ENCODE measurements at regions not wholly inside any gene's neighbourhood (a gene's known extent, or its start where the extent isn't known, plus 50 kb on each side); places are given as distances from the start of the nearest gene placed in this dataset.

GRCh38 chr15:78696436-78696835 is 55.4 kb upstream of the CHRNB4 start:
- no peak for TF ChIP-seq PREB (CRISPR knock-in tag; IDR thresholded peaks at IDR 0.05; ENCODE audit: borderline replicate concordance)
- no peak for TF ChIP-seq CTCF (IDR thresholded peaks at IDR 0.05)
- TF ChIP-seq MAX (CRISPR knock-in tag; IDR thresholded peaks at IDR 0.05), result no peak
- TF ChIP-seq ZSCAN18 (CRISPR knock-in tag; IDR thresholded peaks at IDR 0.05), result no peak
